CD1c-positive myeloid dendritic cell (primary cell): ENCODE measurements at regions not wholly inside any gene's neighbourhood (a gene's known extent, or its start where the extent isn't known, plus 50 kb on each side); places are given as distances from the start of the nearest gene placed in this dataset.
A peak's percentile ranks its signal among the peaks of the same experiment; 100 is the strongest.
"Not testable (repeated sequence)": the region's sequence is repeated elsewhere in the genome, so short reads cannot be mapped to it uniquely, and the experiment has no call there.

ENCODE experiments used
- DNase-seq: peaks from one replicate; pipeline ENCODE4 v3.0.0-alpha.2; 2016; ENCODE audit errors: extremely low spot score

- no peak for DNase-seq
Observed at GRCh38 chr12:40431169-40431568, 206.4 kb downstream of the LRRK2 start.

- no peak for DNase-seq
Observed at GRCh38 chr12:40435251-40435650, 210.5 kb downstream of the LRRK2 start.

GRCh38 chr12:40435951-40436350 lies 211.2 kb downstream of the LRRK2 start:
- DNase-seq, result no peak

GRCh38 chr12:40436564-40436963 lies 211.8 kb downstream of the LRRK2 start:
- DNase-seq, result no peak

GRCh38 chr12:40439771-40440492 lies 215.1 kb downstream of the LRRK2 start:
- no peak for DNase-seq

- no peak for DNase-seq
Observed at GRCh38 chr12:40444174-40444573, 219.4 kb downstream of the LRRK2 start.

GRCh38 chr12:40446385-40446784 lies 221.6 kb downstream of the LRRK2 start:
- peak; percentile 13 for DNase-seq

GRCh38 chr12:40448523-40448922 lies 223.7 kb downstream of the LRRK2 start:
- DNase-seq, result not testable (repeated sequence)

GRCh38 chr12:40451661-40452060 lies 226.9 kb downstream of the LRRK2 start:
- DNase-seq, result no peak

- no peak for DNase-seq
Observed at GRCh38 chr12:40464121-40464520, 228.1 kb upstream of the CNTN1 start.

- DNase-seq, result no peak
Observed at GRCh38 chr12:40469736-40470135, 222.5 kb upstream of the CNTN1 start.

GRCh38 chr12:40473962-40474361 lies 218.3 kb upstream of the CNTN1 start:
- DNase-seq, result no peak

GRCh38 chr12:40474630-40475029 lies 217.6 kb upstream of the CNTN1 start:
- no peak for DNase-seq

- no peak for DNase-seq
Observed at GRCh38 chr12:40499856-40500255, 192.4 kb upstream of the CNTN1 start.

- DNase-seq, result no peak
Observed at GRCh38 chr12:40502322-40502721, 189.9 kb upstream of the CNTN1 start.

- DNase-seq, result no peak
Observed at GRCh38 chr12:40505327-40505726, 186.9 kb upstream of the CNTN1 start.

- no peak for DNase-seq
Observed at GRCh38 chr12:40508421-40508820, 183.8 kb upstream of the CNTN1 start.

- DNase-seq, result no peak
Observed at GRCh38 chr12:40511341-40511740, 180.9 kb upstream of the CNTN1 start.

GRCh38 chr12:40515041-40515816 lies 177.0 kb upstream of the CNTN1 start:
- no peak for DNase-seq

- no peak for DNase-seq
Observed at GRCh38 chr12:40522837-40523236, 169.4 kb upstream of the CNTN1 start.

GRCh38 chr12:40525054-40525453 lies 167.2 kb upstream of the CNTN1 start:
- DNase-seq, result no peak

- no peak for DNase-seq
Observed at GRCh38 chr12:40534828-40535227, 157.4 kb upstream of the CNTN1 start.

GRCh38 chr12:40551466-40551865 lies 140.8 kb upstream of the CNTN1 start:
- DNase-seq, result no peak
